GM20431 (cell line): ENCODE measurements at regions not wholly inside any gene's neighbourhood (a gene's known extent, or its start where the extent isn't known, plus 50 kb on each side); places are given as distances from the start of the nearest gene placed in this dataset.

Source experiments
- in situ Hi-C: fragments of 300-500 bp; cut with MseI, MboI; formaldehyde crosslinking; loops from one replicate; pipeline ENCODE4 v1.15.0; 2020; ENCODE audit warnings: low sequenced_read_pairs; ENCODE audit not compliant: unreplicated experiment

- in situ Hi-C loops: no loop called here
These were observed 402.9 kb downstream of the PIK3R1 start for GRCh38 chr5:68618501-68618900.

- in situ Hi-C loops: no loop called here
These were observed 411.4 kb downstream of the PIK3R1 start for GRCh38 chr5:68627001-68627400.

- in situ Hi-C loops: no loop called here
These were observed 412.7 kb downstream of the PIK3R1 start for GRCh38 chr5:68628082-68628814.

GRCh38 chr5:68630354-68630753, 414.8 kb downstream of the PIK3R1 start:
- in situ Hi-C loops: no loop called here

- in situ Hi-C loops: no loop called here
These were observed 416.3 kb downstream of the PIK3R1 start for GRCh38 chr5:68631884-68632283.

GRCh38 chr5:68641211-68641610, 425.7 kb downstream of the PIK3R1 start:
- in situ Hi-C loops: no loop called here

- in situ Hi-C loops: no loop called here
These were observed 427.5 kb downstream of the PIK3R1 start for GRCh38 chr5:68643064-68643463.

- in situ Hi-C loops: no loop called here
These were observed 429.4 kb downstream of the PIK3R1 start for GRCh38 chr5:68644971-68645370.

GRCh38 chr5:68646144-68646543, 430.6 kb downstream of the PIK3R1 start:
- in situ Hi-C loops: no loop called here

GRCh38 chr5:68647743-68648142, 432.2 kb downstream of the PIK3R1 start:
- in situ Hi-C loops: no loop called here

GRCh38 chr5:68648944-68649857, 433.6 kb downstream of the PIK3R1 start:
- in situ Hi-C loops: no loop called here

GRCh38 chr5:68652534-68652965, 437.0 kb downstream of the PIK3R1 start:
- in situ Hi-C loops: no loop called here

- in situ Hi-C loops: no loop called here
These were observed 437.9 kb downstream of the PIK3R1 start for GRCh38 chr5:68653471-68653870.

- in situ Hi-C loops: no loop called here
These were observed 436.5 kb upstream of the SLC30A5 start for GRCh38 chr5:68657055-68657961.

- in situ Hi-C loops: no loop called here
These were observed 434.9 kb upstream of the SLC30A5 start for GRCh38 chr5:68658810-68659372.

- in situ Hi-C loops: no loop called here
These were observed 433.9 kb upstream of the SLC30A5 start for GRCh38 chr5:68659881-68660280.

GRCh38 chr5:68661237-68661636, 432.6 kb upstream of the SLC30A5 start:
- in situ Hi-C loops: no loop called here

GRCh38 chr5:68662804-68663307, 431.0 kb upstream of the SLC30A5 start:
- in situ Hi-C loops: no loop called here

GRCh38 chr5:68669864-68670575, 423.8 kb upstream of the SLC30A5 start:
- in situ Hi-C loops: no loop called here
